ENCODE measurements at regions not wholly inside any gene's neighbourhood (a gene's known extent, or its start where the extent isn't known, plus 50 kb on each side); places are given as distances from the start of the nearest gene placed in this dataset.

- Histone ChIP-seq H3K36me3 (no peaks in the 10 kb centered on the region), H3K9me3 (no peaks in the 10 kb centered on the region), H3K27ac (no peak overlapping the region), H3K27me3 (no peaks in the 10 kb centered on the region), H3K4me3 (no peak overlapping the region), H3K4me1 (no peaks in the 10 kb centered on the region)
- TF ChIP-seq POLR2A (IDR thresholded peaks at IDR 0.05) (no peak), CTCF (IDR thresholded peaks at IDR 0.05) (no peak), POLR2AphosphoS5 (IDR thresholded peaks at IDR 0.05; ENCODE audit: insufficient read depth in 1 of 2, low read depth in 1 of 2) (no peak)
- DNase-seq (ENCODE audit: extremely low spot score in 2 of 2): no peak
- intact Hi-C loops (cut with DNase I): no loop called here
Observed at GRCh38 chr14:83559721-83560120, 1970.2 kb upstream of the FLRT2 start.

- Histone ChIP-seq H3K4me3 (no peak overlapping the region), H3K9me3 (no peaks in the 10 kb centered on the region), H3K27ac (no peak overlapping the region), H3K27me3 (no peaks in the 10 kb centered on the region), H3K4me1 (no peaks in the 10 kb centered on the region), H3K36me3 (no peaks in the 10 kb centered on the region)
- TF ChIP-seq POLR2A (IDR thresholded peaks at IDR 0.05) (no peak), CTCF (IDR thresholded peaks at IDR 0.05) (no peak), POLR2AphosphoS5 (IDR thresholded peaks at IDR 0.05; ENCODE audit: insufficient read depth in 1 of 2, low read depth in 1 of 2) (no peak)
- DNase-seq (ENCODE audit: extremely low spot score in 2 of 2): no peak
- intact Hi-C loops (cut with DNase I): no loop called here
Observed at GRCh38 chr14:83561261-83561660, 1968.7 kb upstream of the FLRT2 start.

GRCh38 chr14:83566567-83566966, 1963.4 kb upstream of the FLRT2 start:
- H3K27ac ChIP-seq: no peak overlapping the region
- no peak overlapping the region for H3K4me3 ChIP-seq
- TF ChIP-seq POLR2A (IDR thresholded peaks at IDR 0.05) (no peak), POLR2AphosphoS5 (IDR thresholded peaks at IDR 0.05; ENCODE audit: insufficient read depth in 1 of 2, low read depth in 1 of 2) (no peak), CTCF (IDR thresholded peaks at IDR 0.05) (no peak)
- no peaks in the 10 kb centered on the region for H3K36me3 ChIP-seq
- H3K9me3 ChIP-seq: no peaks in the 10 kb centered on the region
- intact Hi-C loops (cut with DNase I): no loop called here
- no peak for DNase-seq (ENCODE audit: extremely low spot score in 2 of 2)
- H3K4me1 ChIP-seq: no peaks in the 10 kb centered on the region
- H3K27me3 ChIP-seq: no peaks in the 10 kb centered on the region

GRCh38 chr14:83568141-83568540, 1961.8 kb upstream of the FLRT2 start:
- intact Hi-C loops (cut with DNase I): no loop called here
- DNase-seq (ENCODE audit: extremely low spot score in 2 of 2): no peak
- no peak for TF ChIP-seq POLR2A (IDR thresholded peaks at IDR 0.05)
- no peak for TF ChIP-seq POLR2AphosphoS5 (IDR thresholded peaks at IDR 0.05; ENCODE audit: insufficient read depth in 1 of 2, low read depth in 1 of 2)
- TF ChIP-seq CTCF (IDR thresholded peaks at IDR 0.05): no peak

GRCh38 chr14:83575301-83575700, 1954.6 kb upstream of the FLRT2 start:
- H3K27me3 ChIP-seq: no peaks in the 10 kb centered on the region
- H3K36me3 ChIP-seq: no peaks in the 10 kb centered on the region
- no peak for TF ChIP-seq POLR2A (IDR thresholded peaks at IDR 0.05)
- TF ChIP-seq POLR2AphosphoS5 (IDR thresholded peaks at IDR 0.05; ENCODE audit: insufficient read depth in 1 of 2, low read depth in 1 of 2): no peak
- TF ChIP-seq CTCF (IDR thresholded peaks at IDR 0.05): no peak
- intact Hi-C loops (cut with DNase I): no loop called here
- H3K4me3 ChIP-seq: no peak overlapping the region
- no peak for DNase-seq (ENCODE audit: extremely low spot score in 2 of 2)
- no peaks in the 10 kb centered on the region for H3K9me3 ChIP-seq
- H3K27ac ChIP-seq: no peak overlapping the region
- no peaks in the 10 kb centered on the region for H3K4me1 ChIP-seq

More at GRCh38 chr14:83568141-83568540, 1961.8 kb upstream of the FLRT2 start:
- H3K36me3 ChIP-seq: no peaks in the 10 kb centered on the region
- no peaks in the 10 kb centered on the region for H3K9me3 ChIP-seq
- H3K27ac ChIP-seq: no peak overlapping the region
- no peak overlapping the region for H3K4me3 ChIP-seq
- H3K27me3 ChIP-seq: no peaks in the 10 kb centered on the region
- H3K4me1 ChIP-seq: no peaks in the 10 kb centered on the region

Data from vagina (tissue), 2 donors.